HepG2 (cell line): ENCODE measurements at regions not wholly inside any gene's neighbourhood (a gene's known extent, or its start where the extent isn't known, plus 50 kb on each side); places are given as distances from the start of the nearest gene placed in this dataset.

ENCODE experiments used
- ATF3 ChIP-seq: sonication (generic); formaldehyde crosslinking; IDR thresholded peaks from 2 replicates; pipeline ENCODE4 v1.4.0; 2020; ENCODE audit warnings: missing genetic modification reagents
- FOXA1 ChIP-seq, 2 experiments: fragments of 450-650 bp in 1 of 2; sonication (generic) in 1 of 2; formaldehyde crosslinking in 1 of 2; IDR thresholded peaks; 2 replicates each; pipeline versions ENCODE4 v1.4.0 to v1.6.1; 2016 to 2020; ENCODE audit warnings: missing genetic modification reagents in 1 of 2
- JUNB ChIP-seq: sonication (generic); formaldehyde crosslinking; IDR thresholded peaks from 2 replicates; pipeline ENCODE4 v1.8.0; 2022; ENCODE audit warnings: missing genetic modification reagents, mild to moderate bottlenecking, borderline replicate concordance
- RERE ChIP-seq: IDR thresholded peaks from 2 replicates; pipeline ENCODE4 v1.6.1; 2016; ENCODE audit warnings: low read depth, missing genetic modification reagents, missing compliant biosample characterization
- ZNF513 ChIP-seq: sonication (generic); formaldehyde crosslinking; conservative IDR thresholded peaks from 2 replicates; pipeline ENCODE4 v1.5.0; 2020; ENCODE audit warnings: missing genetic modification reagents
- ZNF720 ChIP-seq: sonication (generic); formaldehyde crosslinking; IDR thresholded peaks from 2 replicates; pipeline ENCODE4 v1.4.0; 2020; ENCODE audit warnings: missing genetic modification reagents

- TF ChIP-seq RERE (CRISPR knock-in tag) (no peak), JUNB (CRISPR knock-in tag) (no peak), FOXA1 (IDR thresholded peaks at IDR 0.05) (no peak), FOXA1 (CRISPR knock-in tag; IDR thresholded peaks at IDR 0.05) (no peak), ZNF720 (CRISPR knock-in tag) (no peak), ATF3 (CRISPR knock-in tag) (no peak), ZNF513 (no peak)
- TF ChIP-seq, all 625 proteins: peak for 0
Measured at GRCh38 chr2:142755191-142755590, 122.3 kb upstream of the KYNU start (continued).
